ENCODE measurements at regions not wholly inside any gene's neighbourhood (a gene's known extent, or its start where the extent isn't known, plus 50 kb on each side); places are given as distances from the start of the nearest gene placed in this dataset.

- no peak for DNase-seq (ENCODE audit: low read depth in 2 of 2)
Observed at GRCh38 chr5:72041654-72042053, 65.6 kb upstream of the MAP1B start.

GRCh38 chr5:72042097-72042496 lies 65.2 kb upstream of the MAP1B start:
- DNase-seq (ENCODE audit: low read depth in 2 of 2): no peak

GRCh38 chr5:72045692-72046091 lies 61.6 kb upstream of the MAP1B start:
- no peak for DNase-seq (ENCODE audit: low read depth in 2 of 2)

GRCh38 chr5:72046106-72046505 lies 61.2 kb upstream of the MAP1B start:
- no peak for DNase-seq (ENCODE audit: low read depth in 2 of 2)

- DNase-seq (ENCODE audit: low read depth in 2 of 2): no peak
Observed at GRCh38 chr5:72055636-72056035, 51.6 kb upstream of the MAP1B start.

Data from fibroblast of skin of left quadriceps (primary cell).